K562 (cell line): ENCODE measurements at regions not wholly inside any gene's neighbourhood (a gene's known extent, or its start where the extent isn't known, plus 50 kb on each side); places are given as distances from the start of the nearest gene placed in this dataset.

Experiments used
- BCL6 ChIP-seq: fragments of 250-450 bp; sonication (Bioruptor Pico); IDR thresholded peaks from 2 replicates; pipeline ENCODE4 v1.4.0; 2020
- BCOR ChIP-seq: fragments of 450-650 bp; IDR thresholded peaks from 2 replicates; pipeline ENCODE4 v1.6.1; 2016
- CEBPB ChIP-seq: fragments of 450-650 bp; IDR thresholded peaks from 2 replicates; pipeline ENCODE4 v1.6.1; 2016; ENCODE audit warnings: missing genetic modification characterization, missing compliant biosample characterization
- FOS ChIP-seq: IDR thresholded peaks from 3 replicates; pipeline ENCODE4 v1.6.1; 2011; ENCODE audit not compliant: insufficient read length; ENCODE audit errors: extremely low read depth
- TAF1 ChIP-seq: IDR thresholded peaks from 2 replicates; pipeline ENCODE4 v1.6.1; 2011; ENCODE audit warnings: mild to moderate bottlenecking, low read length, moderate library complexity; ENCODE audit not compliant: insufficient read depth, control insufficient read depth, severe bottlenecking; ENCODE audit errors: extremely low read depth
- TEAD4 ChIP-seq, 2 experiments: sonication (generic) in 1 of 2; formaldehyde crosslinking in 1 of 2; IDR thresholded peaks; 2 replicates each; pipeline versions ENCODE4 v1.6.1 to v1.8.0; 2012 to 2022; ENCODE audit warnings: borderline replicate concordance in 1 of 2, inconsistent platforms in 1 of 2, low read length in 1 of 2, mild to moderate bottlenecking in 1 of 2, missing genetic modification reagents in 1 of 2
- ZBTB7A ChIP-seq: IDR thresholded peaks from 2 replicates; pipeline ENCODE4 v1.6.1; 2011; ENCODE audit warnings: low read depth, mild to moderate bottlenecking, low read length, moderate library complexity, borderline replicate concordance; ENCODE audit not compliant: control insufficient read depth
- ZNF76 ChIP-seq: fragments of 250-450 bp; sonication (Bioruptor Pico); IDR thresholded peaks from 2 replicates; pipeline ENCODE4 v1.4.0; 2020; ENCODE audit warnings: mild to moderate bottlenecking, moderate library complexity, borderline replicate concordance
- TF ChIP-seq, protein P1 (sequence below): fragments of 250-450 bp; sonication (Bioruptor Pico); IDR thresholded peaks from 2 replicates; pipeline ENCODE4 v1.4.0; 2020

DNA sequence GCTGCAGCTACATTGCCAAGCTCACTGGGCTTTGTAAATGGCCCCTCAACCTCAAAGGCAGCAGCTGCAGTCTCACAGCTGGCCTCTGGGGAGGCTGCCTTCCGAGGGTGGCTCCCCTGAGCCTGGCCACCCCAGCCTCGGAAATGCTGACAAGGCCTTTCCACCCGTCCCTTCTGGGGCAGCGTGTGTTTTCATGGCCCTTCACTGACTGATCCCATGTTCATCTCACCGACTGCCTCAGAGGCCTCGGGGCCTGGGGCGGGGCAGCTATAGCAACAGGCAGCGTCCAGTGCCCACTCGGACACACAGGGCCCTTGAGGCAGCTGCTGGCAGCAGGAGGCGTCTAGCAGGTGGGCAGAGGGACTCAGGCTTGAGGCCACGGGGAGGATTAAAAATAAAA lies 149.7 kb downstream of the GLI2 start:
- TF ChIP-seq BCOR: no peak
- TF ChIP-seq, protein P1, sequence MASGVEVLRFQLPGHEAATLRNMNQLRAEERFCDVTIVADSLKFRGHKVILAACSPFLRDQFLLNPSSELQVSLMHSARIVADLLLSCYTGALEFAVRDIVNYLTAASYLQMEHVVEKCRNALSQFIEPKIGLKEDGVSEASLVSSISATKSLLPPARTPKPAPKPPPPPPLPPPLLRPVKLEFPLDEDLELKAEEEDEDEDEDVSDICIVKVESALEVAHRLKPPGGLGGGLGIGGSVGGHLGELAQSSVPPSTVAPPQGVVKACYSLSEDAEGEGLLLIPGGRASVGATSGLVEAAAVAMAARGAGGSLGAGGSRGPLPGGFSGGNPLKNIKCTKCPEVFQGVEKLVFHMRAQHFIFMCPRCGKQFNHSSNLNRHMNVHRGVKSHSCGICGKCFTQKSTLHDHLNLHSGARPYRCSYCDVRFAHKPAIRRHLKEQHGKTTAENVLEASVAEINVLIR (CRISPR knock-in tag): no peak
- TF ChIP-seq BCL6: no peak
- no peak for TF ChIP-seq TAF1
- TF ChIP-seq ZNF76 (CRISPR knock-in tag): no peak
- no peak for TF ChIP-seq ZBTB7A
- TF ChIP-seq FOS: no peak
- TF ChIP-seq TEAD4 (IDR thresholded peaks at IDR 0.05; ENCODE audit: low read length): no peak
- TF ChIP-seq TEAD4 (CRISPR knock-in tag; IDR thresholded peaks at IDR 0.05; ENCODE audit: borderline replicate concordance): no peak
- TF ChIP-seq CEBPB (tag): no peak
